H9 (cell line): ENCODE measurements at regions not wholly inside any gene's neighbourhood (a gene's known extent, or its start where the extent isn't known, plus 50 kb on each side); places are given as distances from the start of the nearest gene placed in this dataset.

Experiments used
- DNase-seq: peaks from one replicate; pipeline ENCODE4 v3.0.0-alpha.2; 2017
- H2AFZ ChIP-seq: one replicate; pipeline ENCODE4 v1.6.1; 2013; ENCODE audit warnings: mild to moderate bottlenecking, low read length, control low read depth, moderate library complexity
- H2AK5ac ChIP-seq: 2 replicates; pipeline ENCODE4 v1.6.1; 2013; ENCODE audit warnings: low read length, control low read depth, mixed read lengths; ENCODE audit not compliant: insufficient read length
- H2BK120ac ChIP-seq: one replicate; pipeline ENCODE4 v1.6.1; 2013; ENCODE audit warnings: low read depth, mild to moderate bottlenecking, low read length, control low read depth, inconsistent platforms; ENCODE audit not compliant: poor library complexity, severe bottlenecking
- H2BK12ac ChIP-seq: 2 replicates; pipeline ENCODE4 v1.6.1; 2013; ENCODE audit warnings: low read length, control low read depth, mixed read lengths, low read depth; ENCODE audit not compliant: insufficient read length
- H2BK15ac ChIP-seq: 2 replicates; pipeline ENCODE4 v1.6.1; 2013; ENCODE audit warnings: low read depth, low read length, control low read depth
- H2BK20ac ChIP-seq: one replicate; pipeline ENCODE4 v1.6.1; 2013; ENCODE audit warnings: low read depth, mild to moderate bottlenecking, low read length, control low read depth, inconsistent platforms; ENCODE audit not compliant: poor library complexity, severe bottlenecking
- H2BK5ac ChIP-seq: 2 replicates; pipeline ENCODE4 v1.6.1; 2013; ENCODE audit warnings: low read length, control low read depth, mixed read lengths; ENCODE audit not compliant: insufficient read length
- H3K14ac ChIP-seq: 2 replicates; pipeline ENCODE4 v1.6.1; 2013; ENCODE audit warnings: low read length, control low read depth; ENCODE audit not compliant: insufficient read depth
- H3K18ac ChIP-seq: 2 replicates; pipeline ENCODE4 v1.6.1; 2013; ENCODE audit warnings: low read depth, mild to moderate bottlenecking, mixed read lengths, low read length, control low read depth; ENCODE audit not compliant: insufficient read length
- H3K23ac ChIP-seq: 2 replicates; pipeline ENCODE4 v1.6.1; 2013; ENCODE audit warnings: low read length, control low read depth, mixed read lengths, low read depth; ENCODE audit not compliant: insufficient read length
- H3K23me2 ChIP-seq: 2 replicates; pipeline ENCODE4 v1.6.1; 2013; ENCODE audit warnings: low read depth, mild to moderate bottlenecking, mixed read lengths, low read length, control low read depth; ENCODE audit not compliant: insufficient read length, poor library complexity, severe bottlenecking
- H3K27ac ChIP-seq: 2 replicates; pipeline ENCODE4 v1.5.1; 2013; ENCODE audit warnings: low read length, control low read depth, mixed read lengths, low read depth; ENCODE audit not compliant: insufficient read length
- H3K27me3 ChIP-seq: 2 replicates; pipeline ENCODE4 v1.6.1; 2013; ENCODE audit warnings: low read length, control low read depth, inconsistent platforms; ENCODE audit not compliant: insufficient read depth
- H3K4ac ChIP-seq: 2 replicates; pipeline ENCODE4 v1.6.1; 2013; ENCODE audit warnings: low read depth, mild to moderate bottlenecking, control low read depth, inconsistent platforms, low read length, moderate library complexity
- H3K4me1 ChIP-seq: 2 replicates; pipeline ENCODE4 v1.6.1; 2013; ENCODE audit warnings: low read length, control low read depth, inconsistent platforms; ENCODE audit not compliant: insufficient read depth
- H3K4me2 ChIP-seq: 2 replicates; pipeline ENCODE4 v1.6.1; 2013; ENCODE audit warnings: low read length, control low read depth, mixed read lengths; ENCODE audit not compliant: insufficient read length, insufficient read depth
- H3K56ac ChIP-seq: 2 replicates; pipeline ENCODE4 v1.6.1; 2013; ENCODE audit warnings: low read depth, mild to moderate bottlenecking, mixed read lengths, low read length, control low read depth; ENCODE audit not compliant: insufficient read length
- H3K79me1 ChIP-seq: 2 replicates; pipeline ENCODE4 v1.6.1; 2013; ENCODE audit warnings: low read depth, mild to moderate bottlenecking, moderate library complexity, low read length, control low read depth, inconsistent platforms; ENCODE audit not compliant: insufficient read depth, poor library complexity, severe bottlenecking
- H3K79me2 ChIP-seq: 2 replicates; pipeline ENCODE4 v1.6.1; 2013; ENCODE audit warnings: low read length, control low read depth, inconsistent platforms; ENCODE audit not compliant: insufficient read depth
- H3K9ac ChIP-seq: 2 replicates; pipeline ENCODE4 v1.6.1; 2013; ENCODE audit warnings: low read length, control low read depth, mixed read lengths; ENCODE audit not compliant: insufficient read length; ENCODE audit errors: extremely low read depth
- H3K9me3 ChIP-seq: one replicate; pipeline ENCODE4 v1.6.1; 2013; ENCODE audit warnings: low read depth, low read length, inconsistent platforms; ENCODE audit not compliant: control insufficient read depth
- H3T11ph ChIP-seq: one replicate; pipeline ENCODE4 v1.6.1; 2013; ENCODE audit warnings: mild to moderate bottlenecking, low read length, control low read depth, inconsistent platforms
- H4K20me1 ChIP-seq: one replicate; pipeline ENCODE4 v1.6.1; 2013; ENCODE audit not compliant: control insufficient read depth, insufficient read length, insufficient read depth
- H4K5ac ChIP-seq: 2 replicates; pipeline ENCODE4 v1.6.1; 2013; ENCODE audit warnings: low read depth, mild to moderate bottlenecking, mixed read lengths, low read length, control low read depth; ENCODE audit not compliant: insufficient read length
- H4K8ac ChIP-seq: replicated peaks from 2 replicates; pipeline ENCODE4 v1.6.1; 2013; ENCODE audit warnings: low read length, control low read depth, mixed read lengths, low read depth; ENCODE audit not compliant: insufficient read length
- H4K91ac ChIP-seq: 2 replicates; pipeline ENCODE4 v1.6.1; 2013; ENCODE audit warnings: low read depth, mild to moderate bottlenecking, moderate library complexity, mixed read lengths, low read length, control low read depth; ENCODE audit not compliant: insufficient read length
- H3K27ac Mint-ChIP-seq, 3 experiments: 2 replicates in 2 of 3; 3 replicates in 1 of 3; pipeline ENCODE4 v1.8.0; 2020 to 2021; ENCODE audit warnings: mixed read lengths in 3 of 3, mild to moderate bottlenecking in 1 of 3, moderate library complexity in 1 of 3
- H3K27me3 Mint-ChIP-seq: 2 replicates; pipeline ENCODE4 v1.8.0; 2021; ENCODE audit warnings: low read depth, mild to moderate bottlenecking, moderate library complexity, mixed read lengths
- H3K36me3 Mint-ChIP-seq, 3 experiments: 2 replicates in 2 of 3; 3 replicates in 1 of 3; pipeline ENCODE4 v1.8.0; 2020 to 2021; ENCODE audit warnings: low read depth in 3 of 3, mixed read lengths in 3 of 3; ENCODE audit not compliant: insufficient read depth in 1 of 3
- H3K4me1 Mint-ChIP-seq, 2 experiments: 2 replicates each; pipeline ENCODE4 v1.8.0; 2020; ENCODE audit warnings: mixed read lengths in 2 of 2
- H3K4me3 Mint-ChIP-seq, 2 experiments: 2 replicates in 1 of 2; 3 replicates in 1 of 2; pipeline ENCODE4 v1.8.0; 2020 to 2021; ENCODE audit warnings: mild to moderate bottlenecking in 2 of 2, mixed read lengths in 2 of 2, moderate library complexity in 1 of 2
- H3K9me3 Mint-ChIP-seq, 2 experiments: 2 replicates in 1 of 2; 3 replicates in 1 of 2; pipeline ENCODE4 v1.8.0; 2020; ENCODE audit warnings: mild to moderate bottlenecking in 2 of 2, mixed read lengths in 2 of 2, moderate library complexity in 1 of 2
- WGBS: extraction: QIAGEN DNeasy Blood & Tissue Kit; methylation state at CpG from one replicate; pipeline ENCODE4 v1.1.7; 2013; ENCODE audit warnings: missing lambda C conversion rate, low lambda C conversion rate, mixed read lengths; ENCODE audit not compliant: insufficient read length; ENCODE audit errors: extremely low coverage; 5-methylcytosine and 5-hydroxymethylcytosine counted together
- TF ChIP-seq, protein P1 (sequence below): fragments of 200-600 bp; sonication (generic); conservative IDR thresholded peaks from 3 replicates; pipeline ENCODE4 v1.8.0; 2021; ENCODE audit warnings: antibody characterized with exemption, mild to moderate bottlenecking

DNA sequence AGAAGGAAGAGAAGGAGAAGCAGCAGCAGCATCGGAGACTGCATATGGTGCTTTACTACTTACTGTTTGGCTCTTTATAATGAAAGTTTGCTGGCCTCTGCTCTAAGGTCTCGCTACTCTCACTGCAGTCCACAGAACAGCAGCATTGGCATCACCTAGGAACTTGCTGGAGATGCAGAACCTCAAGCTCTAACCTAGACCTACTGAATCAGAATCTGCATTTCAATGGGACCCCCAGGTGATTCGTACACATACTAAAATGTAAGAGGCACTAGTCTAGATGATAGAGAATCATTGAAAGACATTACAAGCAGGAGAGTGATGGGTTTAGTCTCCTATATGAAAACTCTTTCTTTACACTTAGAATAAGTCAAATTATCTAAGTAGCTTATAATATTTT lies 270.6 kb downstream of the KLF5 start:
- no peak overlapping the region for H3K23ac ChIP-seq
- Mint-ChIP-seq H3K9me3 (no peaks in the 10 kb centered on the region), H3K4me1 (peaks cover 12 to 13% of the 10 kb centered on the region in 2 experiments), H3K27ac (no peak overlapping the region), H3K36me3 (no peaks in the 10 kb centered on the region), H3K4me3 (no peak overlapping the region), H3K27me3 (no peaks in the 10 kb centered on the region)
- H3K23me2 ChIP-seq = no peaks in the 10 kb centered on the region
- H2BK120ac ChIP-seq = no peak overlapping the region
- no peak overlapping the region for H3K18ac ChIP-seq
- no peak overlapping the region for H3K14ac ChIP-seq
- H2BK15ac ChIP-seq = no peak overlapping the region
- H2AFZ ChIP-seq = no peak overlapping the region
- H3K4me2 ChIP-seq = no peak overlapping the region
- H4K20me1 ChIP-seq = no peaks in the 10 kb centered on the region
- no peak overlapping the region for H4K5ac ChIP-seq
- H4K91ac ChIP-seq = no peak overlapping the region
- H2BK5ac ChIP-seq = no peak overlapping the region
- DNase-seq = no peak
- no peak overlapping the region for H2BK12ac ChIP-seq
- TF ChIP-seq, protein P1, sequence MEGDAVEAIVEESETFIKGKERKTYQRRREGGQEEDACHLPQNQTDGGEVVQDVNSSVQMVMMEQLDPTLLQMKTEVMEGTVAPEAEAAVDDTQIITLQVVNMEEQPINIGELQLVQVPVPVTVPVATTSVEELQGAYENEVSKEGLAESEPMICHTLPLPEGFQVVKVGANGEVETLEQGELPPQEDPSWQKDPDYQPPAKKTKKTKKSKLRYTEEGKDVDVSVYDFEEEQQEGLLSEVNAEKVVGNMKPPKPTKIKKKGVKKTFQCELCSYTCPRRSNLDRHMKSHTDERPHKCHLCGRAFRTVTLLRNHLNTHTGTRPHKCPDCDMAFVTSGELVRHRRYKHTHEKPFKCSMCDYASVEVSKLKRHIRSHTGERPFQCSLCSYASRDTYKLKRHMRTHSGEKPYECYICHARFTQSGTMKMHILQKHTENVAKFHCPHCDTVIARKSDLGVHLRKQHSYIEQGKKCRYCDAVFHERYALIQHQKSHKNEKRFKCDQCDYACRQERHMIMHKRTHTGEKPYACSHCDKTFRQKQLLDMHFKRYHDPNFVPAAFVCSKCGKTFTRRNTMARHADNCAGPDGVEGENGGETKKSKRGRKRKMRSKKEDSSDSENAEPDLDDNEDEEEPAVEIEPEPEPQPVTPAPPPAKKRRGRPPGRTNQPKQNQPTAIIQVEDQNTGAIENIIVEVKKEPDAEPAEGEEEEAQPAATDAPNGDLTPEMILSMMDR = no peak
- H4K8ac ChIP-seq = no peak overlapping the region
- no CpG with 5 or more reads among the region's 3 CpGs for WGBS
- no peaks in the 10 kb centered on the region for H3K79me1 ChIP-seq
- H3K79me2 ChIP-seq = no peaks in the 10 kb centered on the region
- no peak overlapping the region for H3K9ac ChIP-seq
- no peaks in the 10 kb centered on the region for H3K27me3 ChIP-seq
- H3K56ac ChIP-seq = no peak overlapping the region
- H3K9me3 ChIP-seq = no peaks in the 10 kb centered on the region
- H3K27ac ChIP-seq = no peak overlapping the region
- H3T11ph ChIP-seq = no peak overlapping the region
- peaks cover 3% of the 10 kb centered on the region; the same call in 1 of the 2 replicates for H3K4me1 ChIP-seq
- H2AK5ac ChIP-seq = no peak overlapping the region
- no peak overlapping the region for H3K4ac ChIP-seq
- H2BK20ac ChIP-seq = no peak overlapping the region
